ENCODE measurements at regions not wholly inside any gene's neighbourhood (a gene's known extent, or its start where the extent isn't known, plus 50 kb on each side); places are given as distances from the start of the nearest gene placed in this dataset.

DNA sequence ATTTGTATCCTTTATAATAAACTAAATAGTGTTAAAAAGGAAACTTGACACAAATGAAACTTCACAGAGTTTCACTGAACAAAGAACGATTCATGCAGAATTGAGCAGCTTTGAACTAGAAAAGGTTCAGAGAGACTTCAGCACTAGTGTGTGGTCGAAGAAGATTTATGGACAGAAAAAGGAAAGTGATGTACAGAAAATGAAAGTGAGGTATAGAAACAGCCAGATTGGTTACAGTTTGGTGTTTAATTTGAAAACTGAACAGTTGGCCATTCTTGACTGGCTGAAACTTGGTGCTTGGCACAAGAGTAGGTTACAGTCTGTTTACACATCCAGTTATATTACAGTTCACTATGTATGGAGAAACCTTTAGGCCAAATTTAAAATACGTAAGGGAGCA is 207.1 kb downstream of the GALC start:
- intact Hi-C loops (cut with micrococcal nuclease; ENCODE audit: unreplicated experiment): no loop called here
- no peaks in the 10 kb centered on the region for H3K27me3 ChIP-seq (ENCODE audit: control insufficient read depth in 1 of 2, insufficient read depth in 2 of 2, low read length in 2 of 2)
- H3K4me3 ChIP-seq (replicated peaks in 1 of 3; ENCODE audit: insufficient read depth in 1 of 3, low read depth in 2 of 3, low read length in 3 of 3): no peak overlapping the region
- no peak overlapping the region for H2AFZ ChIP-seq (ENCODE audit: low read length)
- H3K27ac ChIP-seq (ENCODE audit: extremely low read length, insufficient read depth, low read length): no peak overlapping the region
- no peak overlapping the region for H3K9ac ChIP-seq (ENCODE audit: insufficient read depth, low read depth, low read length)
- no peak for DNase-seq (ENCODE audit: low spot score)
- H3K9me3 ChIP-seq (ENCODE audit: low read length): peaks cover 10% of the 10 kb centered on the region
- H4K20me1 ChIP-seq (ENCODE audit: insufficient read depth, low read length): no peaks in the 10 kb centered on the region
- POLR2A ChIA-PET: no interaction called here
- no peaks in the 10 kb centered on the region for H3K4me1 ChIP-seq (ENCODE audit: insufficient read depth, low read length)
- CTCF ChIA-PET (ENCODE audit: low intra/inter-chr PET ratio, low total read pairs): no interaction called here
- no TSS peak for BruUV-seq (replicated peaks)
- no peaks in the 10 kb centered on the region for H3K79me2 ChIP-seq (ENCODE audit: insufficient read depth, low read length)
- in situ Hi-C loops (cut with HindIII; ENCODE audit: extremely low pct_ligation_motif_present, low pct_unique_long_range_greater_than_20kb): no loop called here
- FAIRE-seq: no peak
- ATAC-seq: no peak
- no peak overlapping the region for H3K4me2 ChIP-seq (ENCODE audit: low read depth, low read length)
- no peaks in the 10 kb centered on the region for H3K36me3 ChIP-seq (replicated peaks in 1 of 2; ENCODE audit: control insufficient read depth in 1 of 2, insufficient read depth in 2 of 2, low read length in 2 of 2)
- 3% methylated on average over 3 of the region's 3 CpGs for WGBS (ENCODE audit: low lambda C conversion rate)
- TF ChIP-seq, protein P1, sequence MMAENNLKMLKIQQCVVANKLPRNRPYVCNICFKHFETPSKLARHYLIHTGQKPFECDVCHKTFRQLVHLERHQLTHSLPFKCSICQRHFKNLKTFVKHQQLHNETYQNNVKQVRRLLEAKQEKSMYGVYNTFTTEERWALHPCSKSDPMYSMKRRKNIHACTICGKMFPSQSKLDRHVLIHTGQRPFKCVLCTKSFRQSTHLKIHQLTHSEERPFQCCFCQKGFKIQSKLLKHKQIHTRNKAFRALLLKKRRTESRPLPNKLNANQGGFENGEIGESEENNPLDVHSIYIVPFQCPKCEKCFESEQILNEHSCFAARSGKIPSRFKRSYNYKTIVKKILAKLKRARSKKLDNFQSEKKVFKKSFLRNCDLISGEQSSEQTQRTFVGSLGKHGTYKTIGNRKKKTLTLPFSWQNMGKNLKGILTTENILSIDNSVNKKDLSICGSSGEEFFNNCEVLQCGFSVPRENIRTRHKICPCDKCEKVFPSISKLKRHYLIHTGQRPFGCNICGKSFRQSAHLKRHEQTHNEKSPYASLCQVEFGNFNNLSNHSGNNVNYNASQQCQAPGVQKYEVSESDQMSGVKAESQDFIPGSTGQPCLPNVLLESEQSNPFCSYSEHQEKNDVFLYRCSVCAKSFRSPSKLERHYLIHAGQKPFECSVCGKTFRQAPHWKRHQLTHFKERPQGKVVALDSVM (CRISPR knock-in tag; IDR thresholded peaks at IDR 0.05): no peak
- no peak for TF ChIP-seq ZNF205 (CRISPR knock-in tag; IDR thresholded peaks at IDR 0.05)
- TF ChIP-seq, protein P2, sequence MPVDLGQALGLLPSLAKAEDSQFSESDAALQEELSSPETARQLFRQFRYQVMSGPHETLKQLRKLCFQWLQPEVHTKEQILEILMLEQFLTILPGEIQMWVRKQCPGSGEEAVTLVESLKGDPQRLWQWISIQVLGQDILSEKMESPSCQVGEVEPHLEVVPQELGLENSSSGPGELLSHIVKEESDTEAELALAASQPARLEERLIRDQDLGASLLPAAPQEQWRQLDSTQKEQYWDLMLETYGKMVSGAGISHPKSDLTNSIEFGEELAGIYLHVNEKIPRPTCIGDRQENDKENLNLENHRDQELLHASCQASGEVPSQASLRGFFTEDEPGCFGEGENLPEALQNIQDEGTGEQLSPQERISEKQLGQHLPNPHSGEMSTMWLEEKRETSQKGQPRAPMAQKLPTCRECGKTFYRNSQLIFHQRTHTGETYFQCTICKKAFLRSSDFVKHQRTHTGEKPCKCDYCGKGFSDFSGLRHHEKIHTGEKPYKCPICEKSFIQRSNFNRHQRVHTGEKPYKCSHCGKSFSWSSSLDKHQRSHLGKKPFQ (CRISPR knock-in tag; IDR thresholded peaks at IDR 0.05; ENCODE audit: insufficient replicate concordance): no peak
- TF ChIP-seq, protein P3, sequence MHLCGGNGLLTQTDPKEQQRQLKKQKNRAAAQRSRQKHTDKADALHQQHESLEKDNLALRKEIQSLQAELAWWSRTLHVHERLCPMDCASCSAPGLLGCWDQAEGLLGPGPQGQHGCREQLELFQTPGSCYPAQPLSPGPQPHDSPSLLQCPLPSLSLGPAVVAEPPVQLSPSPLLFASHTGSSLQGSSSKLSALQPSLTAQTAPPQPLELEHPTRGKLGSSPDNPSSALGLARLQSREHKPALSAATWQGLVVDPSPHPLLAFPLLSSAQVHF (CRISPR knock-in tag; IDR thresholded peaks at IDR 0.05): no peak
- no peak for TF ChIP-seq ZNF296 (CRISPR knock-in tag; conservative IDR thresholded peaks at IDR 0.05)
- TF ChIP-seq TP53 (CRISPR knock-in tag; conservative IDR thresholded peaks at IDR 0.05): no peak
- TF ChIP-seq PHB2 (IDR thresholded peaks at IDR 0.05; ENCODE audit: partially characterized antibody): no peak
- no peak for TF ChIP-seq NRL (CRISPR knock-in tag; IDR thresholded peaks at IDR 0.05; ENCODE audit: borderline replicate concordance)
- TF ChIP-seq, protein P4, sequence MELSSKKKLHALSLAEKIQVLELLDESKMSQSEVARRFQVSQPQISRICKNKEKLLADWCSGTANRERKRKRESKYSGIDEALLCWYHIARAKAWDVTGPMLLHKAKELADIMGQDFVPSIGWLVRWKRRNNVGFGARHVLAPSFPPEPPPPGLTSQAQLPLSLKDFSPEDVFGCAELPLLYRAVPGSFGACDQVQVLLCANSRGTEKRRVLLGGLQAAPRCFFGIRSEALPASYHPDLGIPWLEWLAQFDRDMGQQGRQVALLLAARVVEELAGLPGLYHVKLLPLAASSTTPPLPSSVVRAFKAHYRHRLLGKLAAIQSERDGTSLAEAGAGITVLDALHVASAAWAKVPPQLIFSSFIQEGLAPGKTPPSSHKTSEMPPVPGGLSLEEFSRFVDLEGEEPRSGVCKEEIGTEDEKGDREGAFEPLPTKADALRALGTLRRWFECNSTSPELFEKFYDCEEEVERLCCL (CRISPR knock-in tag; IDR thresholded peaks at IDR 0.05; ENCODE audit: borderline replicate concordance): no peak
- no peak for TF ChIP-seq CC2D1A (CRISPR knock-in tag; IDR thresholded peaks at IDR 0.05)
- TF ChIP-seq, protein P5, sequence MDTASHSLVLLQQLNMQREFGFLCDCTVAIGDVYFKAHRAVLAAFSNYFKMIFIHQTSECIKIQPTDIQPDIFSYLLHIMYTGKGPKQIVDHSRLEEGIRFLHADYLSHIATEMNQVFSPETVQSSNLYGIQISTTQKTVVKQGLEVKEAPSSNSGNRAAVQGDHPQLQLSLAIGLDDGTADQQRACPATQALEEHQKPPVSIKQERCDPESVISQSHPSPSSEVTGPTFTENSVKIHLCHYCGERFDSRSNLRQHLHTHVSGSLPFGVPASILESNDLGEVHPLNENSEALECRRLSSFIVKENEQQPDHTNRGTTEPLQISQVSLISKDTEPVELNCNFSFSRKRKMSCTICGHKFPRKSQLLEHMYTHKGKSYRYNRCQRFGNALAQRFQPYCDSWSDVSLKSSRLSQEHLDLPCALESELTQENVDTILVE (CRISPR knock-in tag; IDR thresholded peaks at IDR 0.05): no peak
- no peak for TF ChIP-seq ZFP36 (IDR thresholded peaks at IDR 0.05; ENCODE audit: borderline replicate concordance, low read depth, low read length, partially characterized antibody)
- TF ChIP-seq ZNF564 (CRISPR knock-in tag; IDR thresholded peaks at IDR 0.05): no peak
- no peak for TF ChIP-seq RFX1 (IDR thresholded peaks at IDR 0.05)
- no peak for TF ChIP-seq REL (CRISPR knock-in tag; conservative IDR thresholded peaks at IDR 0.05)
- TF ChIP-seq ZFP90 (CRISPR knock-in tag; IDR thresholded peaks at IDR 0.05; ENCODE audit: borderline replicate concordance): no peak
- TF ChIP-seq SRSF9 (IDR thresholded peaks at IDR 0.05; ENCODE audit: borderline replicate concordance, insufficient read depth, low read depth, low read length, poor library complexity, severe bottlenecking): no peak
- TF ChIP-seq, protein P6, sequence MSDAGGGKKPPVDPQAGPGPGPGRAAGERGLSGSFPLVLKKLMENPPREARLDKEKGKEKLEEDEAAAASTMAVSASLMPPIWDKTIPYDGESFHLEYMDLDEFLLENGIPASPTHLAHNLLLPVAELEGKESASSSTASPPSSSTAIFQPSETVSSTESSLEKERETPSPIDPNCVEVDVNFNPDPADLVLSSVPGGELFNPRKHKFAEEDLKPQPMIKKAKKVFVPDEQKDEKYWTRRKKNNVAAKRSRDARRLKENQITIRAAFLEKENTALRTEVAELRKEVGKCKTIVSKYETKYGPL (CRISPR knock-in tag; IDR thresholded peaks at IDR 0.05): no peak
- no peak for TF ChIP-seq IKZF1 (IDR thresholded peaks at IDR 0.05)
